ENCODE measurements at regions not wholly inside any gene's neighbourhood (a gene's known extent, or its start where the extent isn't known, plus 50 kb on each side); places are given as distances from the start of the nearest gene placed in this dataset.

DNA sequence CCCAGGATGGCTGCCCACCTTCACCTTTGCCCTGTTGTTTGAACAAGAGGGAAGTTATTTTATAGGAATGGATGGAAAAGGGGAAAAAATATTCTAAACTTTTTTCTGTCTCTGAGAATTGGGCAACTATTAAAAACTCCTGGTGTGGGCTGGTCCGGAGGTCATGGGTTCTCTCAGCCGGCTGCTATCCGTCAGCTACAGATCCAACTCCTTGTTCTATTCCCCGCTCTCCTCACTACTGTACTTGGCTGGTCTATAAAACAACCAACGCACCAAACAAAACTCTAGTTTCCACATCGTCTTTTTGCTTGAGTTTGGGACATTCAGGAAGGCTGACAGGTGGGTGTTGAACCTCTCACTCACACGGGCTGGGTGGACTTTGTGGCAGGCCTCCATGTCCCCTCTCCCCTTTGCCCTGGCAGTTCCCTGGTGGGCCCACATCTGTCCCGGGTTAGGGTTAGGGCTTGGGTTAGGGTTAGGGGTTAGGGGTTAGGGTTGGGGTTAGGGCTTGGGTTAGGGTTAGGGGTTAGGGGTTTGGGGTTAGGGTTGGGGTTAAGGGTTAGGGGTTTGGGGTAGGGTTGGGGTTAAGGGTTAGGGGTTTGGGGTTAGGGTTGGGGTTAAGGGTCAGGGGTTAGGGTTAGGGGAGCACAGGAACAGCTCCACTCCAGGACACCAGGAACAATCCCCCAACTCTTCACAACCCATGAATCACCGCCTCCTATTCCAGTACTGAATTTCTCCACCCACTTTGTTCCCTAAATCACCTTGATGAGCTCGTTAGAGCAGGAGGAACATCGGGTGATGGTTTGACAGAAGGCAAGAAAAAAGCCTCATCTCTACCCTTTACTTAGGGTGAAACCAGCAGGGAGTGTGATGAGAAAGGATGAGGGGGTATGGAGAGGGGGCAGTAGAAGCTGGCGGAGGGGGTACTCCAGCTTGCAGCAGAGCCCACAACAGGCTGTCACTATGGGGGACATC is 302.1 kb upstream of the IRX4 start:
- no peak for DNase-seq (ENCODE audit: low spot score)

DNA sequence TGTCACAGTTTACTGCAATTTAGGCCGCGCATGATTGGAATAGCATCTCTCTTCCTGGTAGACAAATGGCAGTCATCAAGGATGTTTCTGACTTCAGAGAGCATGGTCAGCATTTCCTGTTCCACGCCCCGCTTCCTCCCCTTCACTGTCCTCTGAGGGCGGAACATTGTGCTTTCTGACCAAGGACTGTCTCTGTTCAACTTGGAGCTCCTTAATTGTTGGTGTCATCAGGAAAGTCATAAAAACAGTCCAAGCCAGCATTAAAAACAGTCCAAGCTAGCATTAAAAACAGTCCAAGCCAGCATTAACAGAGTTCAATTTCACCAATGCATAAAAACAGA is 301.3 kb upstream of the IRX4 start:
- no peak for DNase-seq (ENCODE audit: low spot score)

DNA sequence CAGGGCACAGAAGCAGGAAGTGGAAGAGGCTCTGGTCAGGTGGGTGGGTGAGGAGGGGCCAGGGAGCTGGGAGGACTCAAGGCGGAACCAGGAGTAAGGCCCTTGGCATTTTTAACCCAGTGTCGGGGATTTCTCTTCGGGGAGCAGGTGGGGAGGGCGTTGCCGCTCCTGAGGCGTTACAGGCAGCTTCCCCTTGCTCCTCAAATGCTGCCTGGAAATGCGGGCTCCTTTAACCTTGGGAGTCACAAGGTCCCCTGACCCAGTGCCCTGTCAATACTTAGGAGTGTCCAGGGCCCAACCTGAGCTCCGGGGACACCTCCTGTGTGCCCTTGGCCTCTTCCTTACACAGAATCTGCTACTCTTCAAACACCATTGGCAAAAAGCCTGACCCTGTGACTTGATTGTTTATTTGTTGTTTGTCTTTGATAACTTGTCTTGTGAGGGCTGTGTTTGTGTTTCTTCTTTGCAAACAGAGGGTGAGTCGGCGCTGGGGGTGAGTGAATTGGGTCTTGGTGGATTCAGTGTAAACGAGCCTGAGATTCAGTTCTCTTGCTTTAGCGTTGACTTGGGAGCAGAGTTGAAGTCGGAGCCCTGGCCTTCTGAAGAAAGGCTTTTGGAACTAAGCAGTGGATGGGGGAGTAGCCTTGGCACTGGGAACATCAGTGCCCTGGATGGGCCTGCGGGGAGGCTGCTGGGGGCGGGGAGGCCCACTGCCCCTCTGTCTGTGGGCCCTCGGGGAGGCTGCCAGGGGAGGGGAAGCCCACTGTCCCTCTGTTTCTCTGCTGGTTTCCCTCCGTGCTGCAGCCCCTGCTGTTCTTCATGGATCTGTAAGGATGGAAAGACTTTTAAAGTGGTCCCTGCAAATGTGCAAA is 300.7 kb upstream of the IRX4 start:
- DNase-seq (ENCODE audit: low spot score), result no peak

DNA sequence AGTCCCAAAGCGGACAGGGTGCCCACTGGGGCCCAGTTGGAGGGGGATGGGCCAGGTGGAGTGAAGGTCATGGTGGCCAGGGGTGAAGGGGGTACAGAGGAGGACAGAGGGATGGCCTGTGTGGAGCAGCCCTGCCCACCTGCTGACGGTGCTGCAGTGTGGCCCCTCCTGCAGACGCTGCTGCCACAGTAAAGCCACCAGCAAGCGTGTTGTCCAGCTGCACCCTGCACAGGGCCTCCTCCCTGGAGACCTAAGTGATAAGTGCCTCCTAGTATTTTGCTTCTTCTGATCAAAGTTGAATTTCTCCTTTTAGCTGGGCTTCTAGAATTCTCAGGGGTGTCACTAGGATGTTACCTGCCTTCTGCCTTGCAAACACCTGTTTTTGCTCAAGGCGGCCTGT is 299.3 kb upstream of the IRX4 start:
- DNase-seq (ENCODE audit: low spot score), result no peak

DNA sequence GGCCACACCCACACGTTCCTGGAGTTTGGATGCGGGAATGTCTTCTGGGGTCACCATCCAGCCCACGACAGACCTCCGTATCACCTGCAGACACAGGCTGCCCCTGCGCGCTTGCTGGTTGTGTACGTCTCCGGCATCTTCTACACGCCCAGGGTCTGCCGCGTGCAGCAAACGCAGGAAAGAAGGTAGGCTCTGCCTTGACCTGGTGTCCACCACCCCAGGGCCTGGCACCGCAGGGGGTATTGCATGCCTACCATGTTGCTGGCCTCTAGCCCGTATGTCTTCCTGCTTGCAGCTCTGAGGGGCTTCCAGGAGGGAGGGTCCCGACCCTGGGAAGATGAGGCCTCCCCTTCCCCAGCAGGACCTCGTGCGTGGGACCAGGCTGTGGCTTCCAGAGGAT is 298.8 kb upstream of the IRX4 start:
- DNase-seq (ENCODE audit: low spot score), result no peak

DNA sequence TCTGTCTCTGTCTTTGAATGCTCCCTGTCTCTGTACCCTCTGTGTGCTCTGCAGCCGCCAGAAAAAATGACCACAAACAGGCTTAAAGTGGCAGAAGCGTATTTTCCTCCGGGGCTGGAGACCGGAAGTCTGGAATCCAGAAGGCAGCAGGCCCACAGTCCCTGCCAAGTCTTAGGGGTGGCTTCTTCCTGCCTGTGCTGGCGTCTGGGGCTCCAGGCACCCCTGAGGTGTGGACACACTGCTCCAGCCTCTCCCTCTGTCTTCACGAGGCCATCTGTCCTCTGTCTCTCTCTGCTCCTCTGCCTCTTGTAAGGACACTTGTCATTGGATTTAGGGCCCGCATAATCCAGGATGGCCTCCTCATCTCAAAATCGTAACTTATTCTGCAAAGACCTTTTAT is 298.4 kb upstream of the IRX4 start:
- DNase-seq (ENCODE audit: low spot score), result no peak

DNA sequence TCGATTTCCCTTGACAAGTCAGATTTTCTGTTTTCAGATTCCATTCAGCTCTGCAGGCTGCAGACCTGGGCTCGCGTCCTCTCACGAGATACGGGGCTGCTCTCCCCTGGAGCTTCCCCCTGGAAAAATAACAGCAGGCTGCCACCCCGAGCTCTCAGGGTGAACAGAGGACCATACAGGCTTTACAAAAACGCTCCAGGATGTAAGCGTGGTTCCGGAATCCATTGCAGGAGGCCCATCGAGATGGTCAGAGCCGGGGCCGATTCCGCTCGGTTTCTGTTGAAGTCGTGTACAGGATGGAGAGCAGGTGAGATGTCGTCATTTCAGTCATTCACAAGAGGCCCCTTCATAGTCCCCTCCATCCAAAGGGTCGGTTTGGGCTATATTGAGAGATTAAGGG is 297.7 kb upstream of the IRX4 start:
- no peak for DNase-seq (ENCODE audit: low spot score)

DNA sequence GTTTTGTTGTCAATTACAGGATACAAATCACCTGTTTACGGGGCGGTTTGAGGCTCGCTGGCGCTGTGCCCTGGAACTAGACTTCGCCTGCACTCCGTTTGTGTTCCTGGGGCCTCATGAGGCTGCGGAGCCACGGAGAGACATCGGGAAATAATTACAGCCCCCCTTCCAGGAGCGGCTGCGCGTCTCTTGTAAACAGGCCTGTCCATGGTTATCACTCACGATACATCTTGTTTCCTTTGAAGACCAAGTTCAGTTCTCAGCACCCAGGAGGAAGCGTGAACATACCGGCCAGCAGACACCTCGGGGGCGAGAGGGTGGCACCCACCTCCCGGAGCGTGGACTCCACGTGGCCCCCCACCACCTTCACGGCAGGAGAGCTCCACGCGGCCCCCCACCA is 297.1 kb upstream of the IRX4 start:
- no peak for DNase-seq (ENCODE audit: low spot score)

DNA sequence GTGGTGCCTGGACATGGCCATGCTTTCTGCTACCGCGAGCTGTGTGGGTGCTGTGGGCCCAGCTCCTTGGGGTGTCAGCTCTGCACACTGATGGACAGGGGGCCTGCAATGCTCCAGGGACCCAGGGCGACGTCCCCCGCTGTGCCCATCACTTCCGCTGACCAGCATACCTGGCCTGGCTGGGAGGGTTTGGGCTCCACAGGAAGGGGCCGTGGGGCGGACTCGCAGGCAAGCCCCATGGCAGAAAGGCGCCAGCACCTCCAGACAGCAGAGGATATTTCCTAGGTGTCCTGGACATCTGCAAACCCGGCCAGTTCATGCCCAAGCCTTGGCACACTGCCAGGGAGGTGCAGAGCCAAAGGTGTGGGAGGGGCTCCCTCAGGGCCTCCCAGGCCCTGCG is 295.8 kb upstream of the IRX4 start:
- DNase-seq (ENCODE audit: low spot score), result no peak

DNA sequence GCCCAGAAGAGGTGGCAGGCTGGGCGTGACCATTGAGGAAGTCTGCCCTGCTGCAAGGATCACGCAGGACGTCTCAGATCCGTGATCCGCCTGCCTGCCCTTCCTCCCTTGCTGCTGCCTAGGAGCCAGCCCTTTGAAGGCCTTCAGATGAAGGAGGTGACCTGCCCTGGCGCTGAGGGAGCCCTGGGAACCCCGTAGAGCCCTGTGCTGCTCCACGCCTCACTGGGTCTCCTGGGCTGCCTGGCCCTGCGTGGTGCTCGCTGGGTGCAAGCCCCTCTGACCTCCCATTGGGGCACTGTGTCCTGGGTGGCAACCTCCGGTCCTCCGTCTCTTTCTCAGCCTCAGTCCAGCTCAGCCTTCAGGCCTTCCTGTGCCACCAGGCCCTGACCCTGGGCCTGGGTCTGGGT is 295.3 kb upstream of the IRX4 start:
- DNase-seq (ENCODE audit: low spot score), result no peak

DNA sequence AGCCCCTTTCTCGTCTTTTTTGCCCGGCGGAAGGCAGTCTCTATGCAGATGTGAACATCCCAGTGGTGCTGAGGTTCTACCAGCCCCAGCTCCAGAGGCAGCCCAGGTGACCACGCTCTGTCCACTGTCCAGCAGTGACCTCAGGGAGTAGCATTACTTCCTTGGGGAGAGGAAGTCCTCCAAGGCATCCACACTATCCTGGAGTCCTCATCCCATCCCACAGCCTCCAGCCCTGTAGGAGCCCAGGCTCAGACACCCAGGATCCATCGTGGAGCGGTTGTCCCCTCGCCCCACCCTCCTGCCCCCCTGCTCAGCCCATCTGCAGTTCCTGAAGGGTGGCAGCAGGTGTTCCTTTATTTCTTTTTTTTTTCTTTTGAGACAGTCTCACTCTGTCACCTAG is 294.5 kb upstream of the IRX4 start:
- no peak for DNase-seq (ENCODE audit: low spot score)

DNA sequence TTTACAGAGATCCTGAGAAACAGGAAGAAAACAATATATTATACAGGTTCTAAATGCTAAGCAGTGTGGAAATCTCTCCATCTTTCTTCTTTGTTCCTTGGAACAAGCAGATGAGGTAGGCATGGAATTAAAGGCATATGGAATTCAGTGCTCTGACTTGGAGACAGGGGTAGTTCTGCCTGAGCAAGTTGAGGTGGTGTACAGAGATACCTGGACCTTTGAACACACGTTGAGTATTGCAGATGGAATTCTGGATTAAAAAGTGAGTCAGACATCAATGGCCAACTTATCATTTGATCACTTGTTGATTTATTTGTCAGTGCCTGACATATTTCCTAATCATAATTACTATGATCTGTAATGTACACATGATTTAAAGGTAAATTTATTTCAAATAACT is 293.9 kb upstream of the IRX4 start:
- DNase-seq (ENCODE audit: low spot score), result no peak

DNA sequence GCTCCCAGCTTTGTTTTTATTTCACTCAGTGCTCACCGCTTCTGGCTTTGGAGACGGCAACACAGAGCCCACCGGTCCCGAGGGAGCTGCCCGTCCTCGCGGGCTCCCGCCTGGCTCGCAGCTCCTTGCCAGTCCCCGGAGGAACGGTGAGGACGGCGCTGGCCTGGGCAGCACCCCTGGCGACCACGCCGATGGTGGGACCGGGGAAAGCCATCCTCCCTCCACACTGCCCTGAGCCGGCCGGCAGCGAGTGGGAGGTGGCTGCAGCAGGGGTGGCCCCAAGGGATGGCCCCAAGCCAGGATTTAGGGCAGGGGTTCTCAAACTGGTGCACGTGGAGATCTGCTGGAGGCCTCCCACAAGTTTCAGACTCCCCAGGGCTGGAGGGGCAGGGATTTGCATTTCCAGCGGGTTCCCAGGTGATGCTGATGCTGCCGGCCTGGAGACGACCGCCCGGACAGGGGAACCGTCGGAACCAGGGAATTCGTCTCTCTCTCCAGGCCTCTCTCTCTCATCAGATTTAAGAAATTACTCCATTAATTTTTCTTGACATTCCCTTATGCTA is 293.2 kb upstream of the IRX4 start:
- DNase-seq (ENCODE audit: low spot score), result no peak

DNA sequence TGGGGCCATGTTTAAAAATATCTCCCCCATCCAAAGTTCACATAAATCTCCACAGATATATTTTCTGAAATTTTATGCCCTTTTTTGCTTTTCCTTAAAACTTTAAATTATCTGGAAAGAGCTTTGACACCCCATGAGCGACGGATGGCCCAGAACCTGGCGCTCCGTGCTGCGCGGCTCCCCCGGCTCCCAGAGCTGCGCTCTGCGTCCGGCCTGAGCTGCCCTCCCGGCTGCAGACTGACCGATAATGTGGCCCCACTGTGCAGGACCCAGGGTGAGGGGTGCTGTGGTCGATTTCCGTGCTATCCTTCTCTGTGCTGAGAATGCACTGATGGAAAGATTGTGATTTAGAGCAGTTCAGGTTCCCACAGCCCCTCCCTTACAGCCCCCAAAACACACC is 292.3 kb upstream of the IRX4 start:
- DNase-seq (ENCODE audit: low spot score), result no peak

DNA sequence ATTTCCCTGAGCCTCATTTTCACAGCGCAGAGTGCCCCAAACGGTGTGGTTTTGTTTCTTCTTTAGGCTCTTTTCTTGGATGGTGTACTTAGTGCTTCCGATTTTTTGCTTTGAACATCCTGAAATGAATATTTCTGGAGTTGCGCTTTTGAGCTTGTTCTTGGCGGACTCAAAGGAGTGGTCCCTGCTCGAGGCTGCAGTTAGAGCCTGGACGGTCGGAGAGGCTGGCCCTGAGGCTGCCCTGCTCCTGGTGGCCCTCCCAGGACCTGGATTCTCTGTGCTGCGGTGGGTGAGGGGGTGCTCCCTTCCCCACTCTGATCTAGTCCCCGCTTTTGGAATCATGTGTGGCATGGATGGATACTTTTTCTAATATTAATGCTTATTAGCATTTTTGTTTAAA is 291.8 kb upstream of the IRX4 start:
- DNase-seq (ENCODE audit: low spot score), result no peak

DNA sequence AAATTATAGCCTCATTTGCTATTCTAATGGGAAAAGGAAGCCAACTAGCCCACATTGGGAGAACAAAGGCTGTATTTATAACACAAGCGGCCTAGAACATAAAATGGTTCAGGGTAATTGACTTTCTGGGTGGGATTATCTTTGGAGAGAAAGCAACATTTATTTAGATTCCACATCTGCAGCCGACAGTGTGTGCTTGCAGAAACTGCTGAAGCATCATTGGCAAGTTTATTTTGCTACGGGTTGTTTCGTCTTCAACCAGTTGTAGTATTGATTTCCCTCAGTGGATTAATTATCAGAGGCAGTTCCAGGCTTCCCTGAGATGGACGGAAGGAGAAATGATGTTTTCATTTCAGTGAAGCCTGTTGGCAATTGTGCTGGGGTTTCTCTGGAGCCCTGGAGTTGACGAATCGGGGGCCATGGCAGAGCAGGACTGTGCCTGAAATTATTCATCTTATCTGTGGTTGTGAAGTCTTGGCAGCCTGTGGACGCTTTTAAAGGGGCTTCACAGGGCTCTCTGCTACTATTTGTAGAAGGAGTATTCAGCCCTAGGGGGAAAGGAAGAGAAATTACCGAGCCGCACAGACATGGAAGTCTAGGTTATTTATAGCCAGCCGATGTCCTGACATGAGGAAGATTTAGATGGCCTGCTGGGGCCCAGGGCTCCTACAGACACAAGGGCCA is 290.6 kb upstream of the IRX4 start:
- DNase-seq (ENCODE audit: low spot score), result no peak

DNA sequence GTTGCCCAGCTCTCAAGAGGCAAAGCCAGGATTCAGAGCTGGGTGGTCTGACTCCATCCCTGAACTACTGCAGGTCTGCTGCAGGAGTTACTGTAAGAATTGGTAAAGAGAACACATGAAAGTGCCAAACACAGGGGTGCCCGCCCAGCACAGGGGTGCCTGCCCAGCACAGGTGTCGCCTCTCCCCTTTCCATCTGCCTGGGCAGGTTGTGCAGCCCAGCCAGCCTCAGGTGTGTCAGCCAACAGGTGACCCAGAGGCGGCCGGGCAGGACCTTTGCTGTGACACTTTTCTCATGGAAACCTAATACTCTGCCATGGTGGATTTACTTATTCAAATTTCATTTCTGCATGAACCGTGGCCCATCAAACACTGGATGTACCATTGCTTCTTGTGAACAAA is 289.7 kb upstream of the IRX4 start:
- DNase-seq (ENCODE audit: low spot score), result no peak

DNA sequence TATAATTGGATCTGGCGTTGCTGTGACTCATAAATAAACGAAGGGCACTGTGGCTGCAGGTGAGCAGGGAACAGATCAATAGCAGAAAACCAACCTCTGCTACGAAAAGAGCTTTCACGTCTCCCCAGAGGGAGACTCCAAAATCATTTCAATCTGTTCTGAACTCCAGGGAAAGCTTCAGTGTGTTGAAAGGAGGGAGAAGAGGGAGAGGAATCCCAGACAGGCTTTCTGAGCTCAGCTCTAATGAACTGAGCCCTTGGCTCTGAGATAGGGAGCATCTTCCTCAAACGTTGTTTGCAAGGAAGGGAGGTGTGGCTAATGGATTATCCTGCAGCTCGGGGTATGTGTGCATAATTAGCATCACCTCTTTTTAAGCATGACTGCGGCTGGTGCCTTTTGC is 288.0 kb upstream of the IRX4 start:
- no peak for DNase-seq (ENCODE audit: low spot score)

DNA sequence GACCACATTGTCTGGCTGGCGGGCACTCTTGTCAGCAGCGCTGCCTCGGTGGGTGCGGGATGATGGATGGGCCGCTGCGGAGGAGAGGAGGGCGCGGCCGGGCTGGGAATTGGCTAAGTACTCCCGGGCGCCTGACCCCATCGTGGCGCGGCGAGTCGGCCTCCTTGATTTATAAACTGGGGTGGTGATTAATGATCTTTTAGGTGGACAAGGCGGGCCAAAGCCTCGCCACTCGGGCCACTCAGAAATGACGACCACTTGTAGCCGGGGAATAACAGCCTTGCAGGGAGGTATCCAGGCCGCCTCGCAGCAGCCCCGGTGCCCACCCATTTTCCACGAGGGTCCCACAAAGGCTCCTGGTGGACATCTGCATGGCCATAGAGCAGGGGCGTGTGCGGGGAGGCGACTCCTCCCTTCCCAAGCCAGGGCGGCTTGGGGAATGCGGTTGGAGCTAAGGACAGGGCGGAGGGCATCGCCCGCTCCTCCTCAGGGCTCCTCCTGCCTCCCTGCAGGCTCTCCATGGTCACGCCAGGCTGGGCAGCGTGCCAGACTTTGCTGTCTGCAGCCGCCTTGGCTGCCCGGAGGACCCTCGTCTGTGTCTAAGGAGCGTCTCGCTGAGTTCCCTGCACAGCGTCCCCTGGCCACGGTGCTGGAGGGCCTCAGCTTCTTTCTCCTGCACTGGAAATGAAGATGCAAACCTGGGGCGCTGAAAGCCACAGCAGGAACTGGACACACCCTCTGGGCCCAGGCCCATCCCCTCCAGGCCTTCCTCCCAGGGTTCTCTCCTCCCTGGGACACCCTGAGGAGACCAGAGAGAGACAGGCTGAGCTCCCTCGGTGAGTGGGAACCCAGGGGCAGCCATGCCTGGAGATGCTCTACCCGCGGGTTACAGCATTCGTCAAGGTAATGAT is 287.4 kb upstream of the IRX4 start:
- no peak for DNase-seq (ENCODE audit: low spot score)

DNA sequence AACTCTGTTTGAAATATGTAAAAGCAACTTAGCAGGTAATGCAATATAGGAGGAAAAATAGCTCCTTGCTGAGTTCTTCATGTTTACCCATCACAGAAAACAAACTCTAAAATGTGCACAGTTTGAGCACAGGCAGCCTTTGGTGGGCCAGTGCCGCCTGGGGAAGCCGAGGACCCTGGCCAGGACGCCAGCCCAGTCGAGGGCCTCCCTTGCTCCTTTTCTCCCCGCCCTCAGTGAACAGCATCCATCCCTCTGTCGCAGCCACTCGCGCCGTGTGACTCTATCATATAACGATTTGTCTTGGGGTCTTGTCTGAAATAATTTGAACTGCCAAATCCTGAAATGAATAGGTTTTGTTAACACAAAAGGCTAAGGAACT is 286.7 kb upstream of the IRX4 start:
- DNase-seq (ENCODE audit: low spot score), result no peak

Measured in hematopoietic multipotent progenitor cell treated with erythropoietin and hydrocortisone succinate and interleukin-3 and kit ligand, for 15 days (in vitro differentiated cells).